H9 (cell line): ENCODE measurements at regions not wholly inside any gene's neighbourhood (a gene's known extent, or its start where the extent isn't known, plus 50 kb on each side); places are given as distances from the start of the nearest gene placed in this dataset.

ENCODE experiments used
- DNase-seq: peaks from one replicate; pipeline ENCODE4 v3.0.0-alpha.2; 2017
- H2AFZ ChIP-seq: one replicate; pipeline ENCODE4 v1.6.1; 2013; ENCODE audit warnings: mild to moderate bottlenecking, low read length, control low read depth, moderate library complexity
- H2AK5ac ChIP-seq: 2 replicates; pipeline ENCODE4 v1.6.1; 2013; ENCODE audit warnings: low read length, control low read depth, mixed read lengths; ENCODE audit not compliant: insufficient read length
- H2BK120ac ChIP-seq: one replicate; pipeline ENCODE4 v1.6.1; 2013; ENCODE audit warnings: low read depth, mild to moderate bottlenecking, low read length, control low read depth, inconsistent platforms; ENCODE audit not compliant: poor library complexity, severe bottlenecking
- H2BK12ac ChIP-seq: 2 replicates; pipeline ENCODE4 v1.6.1; 2013; ENCODE audit warnings: low read length, control low read depth, mixed read lengths, low read depth; ENCODE audit not compliant: insufficient read length
- H2BK15ac ChIP-seq: 2 replicates; pipeline ENCODE4 v1.6.1; 2013; ENCODE audit warnings: low read depth, low read length, control low read depth
- H2BK20ac ChIP-seq: one replicate; pipeline ENCODE4 v1.6.1; 2013; ENCODE audit warnings: low read depth, mild to moderate bottlenecking, low read length, control low read depth, inconsistent platforms; ENCODE audit not compliant: poor library complexity, severe bottlenecking
- H2BK5ac ChIP-seq: 2 replicates; pipeline ENCODE4 v1.6.1; 2013; ENCODE audit warnings: low read length, control low read depth, mixed read lengths; ENCODE audit not compliant: insufficient read length
- H3K14ac ChIP-seq: 2 replicates; pipeline ENCODE4 v1.6.1; 2013; ENCODE audit warnings: low read length, control low read depth; ENCODE audit not compliant: insufficient read depth
- H3K18ac ChIP-seq: 2 replicates; pipeline ENCODE4 v1.6.1; 2013; ENCODE audit warnings: low read depth, mild to moderate bottlenecking, mixed read lengths, low read length, control low read depth; ENCODE audit not compliant: insufficient read length
- H3K23ac ChIP-seq: 2 replicates; pipeline ENCODE4 v1.6.1; 2013; ENCODE audit warnings: low read length, control low read depth, mixed read lengths, low read depth; ENCODE audit not compliant: insufficient read length
- H3K23me2 ChIP-seq: 2 replicates; pipeline ENCODE4 v1.6.1; 2013; ENCODE audit warnings: low read depth, mild to moderate bottlenecking, mixed read lengths, low read length, control low read depth; ENCODE audit not compliant: insufficient read length, poor library complexity, severe bottlenecking
- H3K27ac ChIP-seq: 2 replicates; pipeline ENCODE4 v1.5.1; 2013; ENCODE audit warnings: low read length, control low read depth, mixed read lengths, low read depth; ENCODE audit not compliant: insufficient read length
- H3K27me3 ChIP-seq: 2 replicates; pipeline ENCODE4 v1.6.1; 2013; ENCODE audit warnings: low read length, control low read depth, inconsistent platforms; ENCODE audit not compliant: insufficient read depth
- H3K4ac ChIP-seq: 2 replicates; pipeline ENCODE4 v1.6.1; 2013; ENCODE audit warnings: low read depth, mild to moderate bottlenecking, control low read depth, inconsistent platforms, low read length, moderate library complexity
- H3K4me1 ChIP-seq: 2 replicates; pipeline ENCODE4 v1.6.1; 2013; ENCODE audit warnings: low read length, control low read depth, inconsistent platforms; ENCODE audit not compliant: insufficient read depth
- H3K4me2 ChIP-seq: 2 replicates; pipeline ENCODE4 v1.6.1; 2013; ENCODE audit warnings: low read length, control low read depth, mixed read lengths; ENCODE audit not compliant: insufficient read length, insufficient read depth
- H3K56ac ChIP-seq: 2 replicates; pipeline ENCODE4 v1.6.1; 2013; ENCODE audit warnings: low read depth, mild to moderate bottlenecking, mixed read lengths, low read length, control low read depth; ENCODE audit not compliant: insufficient read length
- H3K79me1 ChIP-seq: 2 replicates; pipeline ENCODE4 v1.6.1; 2013; ENCODE audit warnings: low read depth, mild to moderate bottlenecking, moderate library complexity, low read length, control low read depth, inconsistent platforms; ENCODE audit not compliant: insufficient read depth, poor library complexity, severe bottlenecking
- H3K79me2 ChIP-seq: 2 replicates; pipeline ENCODE4 v1.6.1; 2013; ENCODE audit warnings: low read length, control low read depth, inconsistent platforms; ENCODE audit not compliant: insufficient read depth
- H3K9ac ChIP-seq: 2 replicates; pipeline ENCODE4 v1.6.1; 2013; ENCODE audit warnings: low read length, control low read depth, mixed read lengths; ENCODE audit not compliant: insufficient read length; ENCODE audit errors: extremely low read depth
- H3K9me3 ChIP-seq: one replicate; pipeline ENCODE4 v1.6.1; 2013; ENCODE audit warnings: low read depth, low read length, inconsistent platforms; ENCODE audit not compliant: control insufficient read depth
- H3T11ph ChIP-seq: one replicate; pipeline ENCODE4 v1.6.1; 2013; ENCODE audit warnings: mild to moderate bottlenecking, low read length, control low read depth, inconsistent platforms
- H4K20me1 ChIP-seq: one replicate; pipeline ENCODE4 v1.6.1; 2013; ENCODE audit not compliant: control insufficient read depth, insufficient read length, insufficient read depth
- H4K5ac ChIP-seq: 2 replicates; pipeline ENCODE4 v1.6.1; 2013; ENCODE audit warnings: low read depth, mild to moderate bottlenecking, mixed read lengths, low read length, control low read depth; ENCODE audit not compliant: insufficient read length
- H4K8ac ChIP-seq: replicated peaks from 2 replicates; pipeline ENCODE4 v1.6.1; 2013; ENCODE audit warnings: low read length, control low read depth, mixed read lengths, low read depth; ENCODE audit not compliant: insufficient read length
- H4K91ac ChIP-seq: 2 replicates; pipeline ENCODE4 v1.6.1; 2013; ENCODE audit warnings: low read depth, mild to moderate bottlenecking, moderate library complexity, mixed read lengths, low read length, control low read depth; ENCODE audit not compliant: insufficient read length
- H3K27ac Mint-ChIP-seq, 3 experiments: 2 replicates in 2 of 3; 3 replicates in 1 of 3; pipeline ENCODE4 v1.8.0; 2020 to 2021; ENCODE audit warnings: mixed read lengths in 3 of 3, mild to moderate bottlenecking in 1 of 3, moderate library complexity in 1 of 3
- H3K27me3 Mint-ChIP-seq: 2 replicates; pipeline ENCODE4 v1.8.0; 2021; ENCODE audit warnings: low read depth, mild to moderate bottlenecking, moderate library complexity, mixed read lengths
- H3K36me3 Mint-ChIP-seq, 3 experiments: 2 replicates in 2 of 3; 3 replicates in 1 of 3; pipeline ENCODE4 v1.8.0; 2020 to 2021; ENCODE audit warnings: low read depth in 3 of 3, mixed read lengths in 3 of 3; ENCODE audit not compliant: insufficient read depth in 1 of 3
- H3K4me1 Mint-ChIP-seq, 2 experiments: 2 replicates each; pipeline ENCODE4 v1.8.0; 2020; ENCODE audit warnings: mixed read lengths in 2 of 2
- H3K4me3 Mint-ChIP-seq, 2 experiments: 2 replicates in 1 of 2; 3 replicates in 1 of 2; pipeline ENCODE4 v1.8.0; 2020 to 2021; ENCODE audit warnings: mild to moderate bottlenecking in 2 of 2, mixed read lengths in 2 of 2, moderate library complexity in 1 of 2
- H3K9me3 Mint-ChIP-seq, 2 experiments: 2 replicates in 1 of 2; 3 replicates in 1 of 2; pipeline ENCODE4 v1.8.0; 2020; ENCODE audit warnings: mild to moderate bottlenecking in 2 of 2, mixed read lengths in 2 of 2, moderate library complexity in 1 of 2
- WGBS: extraction: QIAGEN DNeasy Blood & Tissue Kit; methylation state at CpG from one replicate; pipeline ENCODE4 v1.1.7; 2013; ENCODE audit warnings: missing lambda C conversion rate, low lambda C conversion rate, mixed read lengths; ENCODE audit not compliant: insufficient read length; ENCODE audit errors: extremely low coverage; 5-methylcytosine and 5-hydroxymethylcytosine counted together
- TF ChIP-seq, protein P1 (sequence below): fragments of 200-600 bp; sonication (generic); conservative IDR thresholded peaks from 3 replicates; pipeline ENCODE4 v1.8.0; 2021; ENCODE audit warnings: antibody characterized with exemption, mild to moderate bottlenecking

DNA sequence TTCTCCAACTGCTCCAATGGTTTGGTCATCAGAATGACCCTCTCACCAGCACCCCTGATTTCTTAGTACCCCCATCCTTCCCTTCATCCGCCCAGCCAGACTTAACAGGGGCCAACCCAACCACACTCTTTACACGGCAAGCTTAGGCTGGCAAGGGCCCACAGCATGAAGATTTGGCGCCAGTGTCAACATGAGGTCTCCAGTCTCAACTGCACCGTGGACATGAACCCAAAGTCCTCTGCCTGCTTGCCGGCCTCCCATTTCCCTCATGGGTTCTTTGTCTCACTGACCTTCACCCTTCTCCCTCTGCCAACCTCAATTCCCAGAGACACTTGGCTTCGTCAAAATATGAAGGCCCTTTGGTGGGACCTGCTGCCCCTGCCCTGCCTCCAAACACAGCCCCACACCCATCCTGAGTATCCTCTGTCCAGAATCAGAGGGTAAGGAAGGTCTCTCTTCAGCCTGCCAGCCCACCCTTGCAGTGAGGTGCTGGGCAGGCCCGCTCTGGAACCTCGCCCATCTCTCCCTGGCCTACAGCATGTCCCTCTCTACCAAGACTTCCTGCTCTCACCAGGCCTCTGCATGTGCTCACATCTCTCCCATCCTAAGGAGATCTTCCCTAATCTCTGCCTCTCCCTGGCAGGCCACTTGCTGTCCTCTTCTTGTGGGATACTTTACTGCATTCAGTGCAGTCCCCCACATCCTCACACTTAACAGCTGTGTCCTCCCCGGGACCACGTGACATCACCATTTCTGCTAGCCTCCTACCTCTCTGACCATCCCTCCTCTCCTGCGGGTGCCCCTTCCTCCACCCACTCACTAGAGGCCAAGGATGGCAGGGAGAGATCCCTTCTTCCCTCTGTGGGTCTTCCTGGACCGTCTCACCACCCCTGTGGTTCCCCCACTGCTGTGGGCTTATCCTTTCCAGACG lies 91.7 kb upstream of the ZMIZ1 start:
- no peak overlapping the region for H3K14ac ChIP-seq
- TF ChIP-seq, protein P1, sequence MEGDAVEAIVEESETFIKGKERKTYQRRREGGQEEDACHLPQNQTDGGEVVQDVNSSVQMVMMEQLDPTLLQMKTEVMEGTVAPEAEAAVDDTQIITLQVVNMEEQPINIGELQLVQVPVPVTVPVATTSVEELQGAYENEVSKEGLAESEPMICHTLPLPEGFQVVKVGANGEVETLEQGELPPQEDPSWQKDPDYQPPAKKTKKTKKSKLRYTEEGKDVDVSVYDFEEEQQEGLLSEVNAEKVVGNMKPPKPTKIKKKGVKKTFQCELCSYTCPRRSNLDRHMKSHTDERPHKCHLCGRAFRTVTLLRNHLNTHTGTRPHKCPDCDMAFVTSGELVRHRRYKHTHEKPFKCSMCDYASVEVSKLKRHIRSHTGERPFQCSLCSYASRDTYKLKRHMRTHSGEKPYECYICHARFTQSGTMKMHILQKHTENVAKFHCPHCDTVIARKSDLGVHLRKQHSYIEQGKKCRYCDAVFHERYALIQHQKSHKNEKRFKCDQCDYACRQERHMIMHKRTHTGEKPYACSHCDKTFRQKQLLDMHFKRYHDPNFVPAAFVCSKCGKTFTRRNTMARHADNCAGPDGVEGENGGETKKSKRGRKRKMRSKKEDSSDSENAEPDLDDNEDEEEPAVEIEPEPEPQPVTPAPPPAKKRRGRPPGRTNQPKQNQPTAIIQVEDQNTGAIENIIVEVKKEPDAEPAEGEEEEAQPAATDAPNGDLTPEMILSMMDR = no peak
- H4K20me1 ChIP-seq = no peaks in the 10 kb centered on the region
- peaks cover 39% of the 10 kb centered on the region for H3K27me3 Mint-ChIP-seq
- no peak overlapping the region for H3K27ac Mint-ChIP-seq
- no peak overlapping the region for H2AFZ ChIP-seq
- no peaks in the 10 kb centered on the region for H3K79me2 ChIP-seq
- H3K9me3 ChIP-seq = no peaks in the 10 kb centered on the region
- H2BK20ac ChIP-seq = no peak overlapping the region
- H3K9me3 Mint-ChIP-seq = no peaks in the 10 kb centered on the region
- H2BK15ac ChIP-seq = no peak overlapping the region
- no CpG with 5 or more reads among the region's 13 CpGs for WGBS
- H3K36me3 Mint-ChIP-seq = no peaks in the 10 kb centered on the region; a peak in 2 of 7 replicates
- no peak overlapping the region for H4K91ac ChIP-seq
- no peak overlapping the region for H2BK12ac ChIP-seq
- H2BK120ac ChIP-seq = no peak overlapping the region
- no peaks in the 10 kb centered on the region for H3K79me1 ChIP-seq
- H3K4me2 ChIP-seq = no peak overlapping the region
- no peak overlapping the region for H3K4me3 Mint-ChIP-seq
- H3T11ph ChIP-seq = no peak overlapping the region
- no peak overlapping the region for H3K18ac ChIP-seq
- H4K8ac ChIP-seq = no peak overlapping the region
- no peak overlapping the region for H3K56ac ChIP-seq
- H2BK5ac ChIP-seq = no peak overlapping the region
- H3K23me2 ChIP-seq = peaks cover 13% of the 10 kb centered on the region
- no peak overlapping the region for H2AK5ac ChIP-seq
- no peak overlapping the region for H3K23ac ChIP-seq
- H4K5ac ChIP-seq = no peak overlapping the region
- DNase-seq = no peak
- peaks cover 3% of the 10 kb centered on the region; the same call in 1 of the 2 replicates for H3K4me1 ChIP-seq
- no peak overlapping the region for H3K27ac ChIP-seq
- H3K9ac ChIP-seq = no peak overlapping the region
- no peaks in the 10 kb centered on the region for H3K27me3 ChIP-seq
- no peak overlapping the region for H3K4ac ChIP-seq
- peaks cover 48 to 52% of the 10 kb centered on the region in 2 experiments for H3K4me1 Mint-ChIP-seq
